Esophagus squamous epithelium (tissue), 5 donors: ENCODE measurements at regions not wholly inside any gene's neighbourhood (a gene's known extent, or its start where the extent isn't known, plus 50 kb on each side); places are given as distances from the start of the nearest gene placed in this dataset.

ENCODE experiments used
- DNase-seq: peaks from one replicate; lab custom pipeline; 2025; lab: John Stamatoyannopoulos, UW
- H3K27ac ChIP-seq, 4 donors: fragments of 200-600 bp; sonication (generic); one replicate each; pipeline ENCODE4 v1.5.1; 2016 to 2019; ENCODE audit warnings: mild to moderate bottlenecking in 1 of 4
- H3K27me3 ChIP-seq, 4 donors: fragments of 200-600 bp; sonication (generic); 1 replicate in 3 of 4; 2 replicates in 1 of 4; pipeline versions ENCODE4 v1.5.1 to v1.6.0; 2017 to 2021; ENCODE audit warnings: antibody characterized with exemption in 1 of 4
- H3K36me3 ChIP-seq, 3 donors: fragments of 200-600 bp; sonication (generic); one replicate each; pipeline ENCODE4 v1.5.1; 2016 to 2019
- H3K4me1 ChIP-seq, 3 donors: fragments of 200-600 bp; sonication (generic); one replicate each; pipeline ENCODE4 v1.5.1; 2017 to 2019
- H3K4me3 ChIP-seq, 4 donors: fragments of 200-600 bp; sonication (generic); 1 replicate in 3 of 4; 2 replicates in 1 of 4; pipeline ENCODE4 v1.5.1; 2016 to 2019; ENCODE audit warnings: mild to moderate bottlenecking in 2 of 4, moderate library complexity in 1 of 4
- H3K9me3 ChIP-seq, 3 donors: fragments of 200-600 bp; sonication (generic); one replicate each; pipeline ENCODE4 v1.5.1; 2016 to 2019
- CTCF ChIP-seq, 6 experiments: fragments of 450-650 bp in 4 of 6; fragments of 200-600 bp in 2 of 6; sonication (generic) in 2 of 6; IDR thresholded peaks; one replicate each; pipeline ENCODE4 v1.5.1; 2016 to 2019; ENCODE audit warnings: antibody characterized with exemption in 6 of 6, mild to moderate bottlenecking in 4 of 6, moderate library complexity in 4 of 6
- POLR2A ChIP-seq, 4 donors: fragments of 450-650 bp; IDR thresholded peaks; one replicate each; pipeline ENCODE4 v1.6.1; 2017; ENCODE audit warnings: antibody characterized with exemption in 4 of 4, mild to moderate bottlenecking in 4 of 4, moderate library complexity in 3 of 4
- WGBS, 2 donors: methylation state at CpG; one replicate each; pipeline ENCODE4 v1.1.5; 2018; 5-methylcytosine and 5-hydroxymethylcytosine counted together
- intact Hi-C: fragments of 100-400 bp; cut with DNase I; formaldehyde crosslinking; loops from one replicate; pipeline ENCODE4 v1.15.0; 2022
- donor health status: DM: yes; HTN: yes; CAD: no.

DNA sequence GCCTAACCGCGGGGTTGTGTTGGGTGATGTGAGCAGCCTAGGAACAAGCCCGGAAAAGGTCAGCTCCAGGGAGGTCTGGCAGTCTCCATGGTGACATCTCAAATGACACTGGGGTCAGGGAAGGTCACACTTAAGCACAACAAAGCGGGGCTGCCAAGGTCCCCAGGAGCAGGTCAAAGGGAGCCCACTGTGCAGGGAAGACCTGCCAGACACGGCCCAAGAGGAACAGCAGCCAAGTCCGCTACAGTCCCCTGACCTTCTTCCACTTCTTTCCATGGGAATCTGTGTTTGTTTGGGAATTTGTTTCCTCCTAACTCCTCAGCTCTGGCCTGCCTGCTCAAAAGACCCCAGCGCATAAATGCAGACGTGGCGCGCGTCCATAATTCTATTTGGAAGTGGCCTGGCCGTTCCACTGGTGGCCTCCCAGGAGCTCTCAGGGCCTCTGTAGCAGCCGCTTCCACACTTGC is 232.1 kb upstream of the COPS8 start:
- Histone ChIP-seq H3K36me3 (no peaks in the 10 kb centered on the region), H3K4me1 (peaks cover 0 to 8% (median 3%) of the 10 kb centered on the region in 3 donors), H3K27me3 (no peaks in the 10 kb centered on the region), H3K4me3 (no peak overlapping the region), H3K9me3 (no peaks in the 10 kb centered on the region), H3K27ac (no peak overlapping the region)
- no peak for DNase-seq
- 91 to 92% methylated on average over 9 to 12 of the region's 13 CpGs for WGBS, 2 donors
- intact Hi-C loops, result no loop called here
- TF ChIP-seq CTCF (IDR thresholded peaks at IDR 0.05) (no peak), POLR2A (IDR thresholded peaks at IDR 0.05) (no peak)

- H3K27me3 ChIP-seq, result no peaks in the 10 kb centered on the region
Observed at GRCh38 chr2:236855176-236855865, 230.4 kb upstream of the COPS8 start.

GRCh38 chr2:236855866-236856847 is 229.5 kb upstream of the COPS8 start:
- intact Hi-C loops, result no loop called here
- H3K4me1 ChIP-seq, result peaks cover 0 to 8% (median 3%) of the 10 kb centered on the region in 3 donors
- H3K36me3 ChIP-seq, result no peaks in the 10 kb centered on the region
- H3K4me3 ChIP-seq, result no peak overlapping the region
- H3K9me3 ChIP-seq, result no peaks in the 10 kb centered on the region
- no peak for DNase-seq
- 68 to 89% methylated on average over 13 to 15 of the region's 22 CpGs for WGBS, 2 donors
- TF ChIP-seq CTCF (IDR thresholded peaks at IDR 0.05) (no peak), POLR2A (IDR thresholded peaks at IDR 0.05) (no peak)
- H3K27ac ChIP-seq, result no peak overlapping the region
- H3K27me3 ChIP-seq, result no peaks in the 10 kb centered on the region

More at GRCh38 chr2:236855176-236855865, 230.4 kb upstream of the COPS8 start:
- Histone ChIP-seq H3K9me3 (no peaks in the 10 kb centered on the region), H3K36me3 (no peaks in the 10 kb centered on the region), H3K4me1 (peaks cover 0 to 8% (median 3%) of the 10 kb centered on the region in 3 donors), H3K4me3 (no peak overlapping the region), H3K27ac (no peak overlapping the region)
- WGBS, 2 donors, result 90 to 95% methylated on average over 7 to 9 of the region's 9 CpGs
- DNase-seq, result no peak
- intact Hi-C loops, result no loop called here
- TF ChIP-seq POLR2A (IDR thresholded peaks at IDR 0.05) (no peak), CTCF (IDR thresholded peaks at IDR 0.05) (no peak)

GRCh38 chr2:236856848-236857235 is 228.8 kb upstream of the COPS8 start:
- H3K36me3 ChIP-seq, result no peaks in the 10 kb centered on the region
- 67 to 68% methylated on average over 2 to 3 of the region's 3 CpGs for WGBS, 2 donors
- no peak overlapping the region for H3K4me3 ChIP-seq
- TF ChIP-seq CTCF (IDR thresholded peaks at IDR 0.05), result no peak
- TF ChIP-seq POLR2A (IDR thresholded peaks at IDR 0.05), result no peak
- no peaks in the 10 kb centered on the region for H3K27me3 ChIP-seq
- intact Hi-C loops, result no loop called here
- H3K27ac ChIP-seq, result no peak overlapping the region
- no peaks in the 10 kb centered on the region for H3K9me3 ChIP-seq
- H3K4me1 ChIP-seq, result peaks cover 0 to 8% (median 3%) of the 10 kb centered on the region in 3 donors
- no peak for DNase-seq
